MM.1S (cell line): ENCODE measurements at regions not wholly inside any gene's neighbourhood (a gene's known extent, or its start where the extent isn't known, plus 50 kb on each side); places are given as distances from the start of the nearest gene placed in this dataset.

Experiments
- DNase-seq: peaks from one replicate; pipeline ENCODE4 v3.0.0-alpha.2; 2015
- H2AFZ ChIP-seq: fragments of 300-600 bp; sonication (generic); 2 replicates; pipeline ENCODE4 v1.6.0; 2016; ENCODE audit warnings: antibody characterized with exemption, low read length
- H3F3A ChIP-seq: fragments of 300-600 bp; sonication (generic); 2 replicates; pipeline ENCODE4 v1.6.1; 2016; ENCODE audit warnings: mild to moderate bottlenecking, antibody characterized with exemption, low read length, moderate library complexity, mixed read lengths; ENCODE audit not compliant: insufficient read depth
- H3K27ac ChIP-seq: fragments of 300-600 bp; sonication (generic); 2 replicates; pipeline ENCODE4 v1.5.1; 2016; ENCODE audit warnings: mild to moderate bottlenecking, low read length
- H3K27me3 ChIP-seq: fragments of 300-600 bp; sonication (generic); replicated peaks from 2 replicates; pipeline ENCODE4 v1.6.0; 2016; ENCODE audit warnings: low read length; ENCODE audit not compliant: insufficient read depth
- H3K36me3 ChIP-seq: fragments of 300-600 bp; sonication (generic); replicated peaks from 2 replicates; pipeline ENCODE4 v1.6.1; 2016; ENCODE audit warnings: mild to moderate bottlenecking, low read length, mixed read lengths; ENCODE audit not compliant: insufficient read depth
- H3K4me1 ChIP-seq: fragments of 300-600 bp; sonication (generic); 2 replicates; pipeline ENCODE4 v1.6.1; 2016; ENCODE audit warnings: low read length, mixed read lengths
- H3K4me2 ChIP-seq: fragments of 300-600 bp; sonication (generic); 2 replicates; pipeline ENCODE4 v1.6.0; 2016; ENCODE audit warnings: low read depth, low read length
- H3K4me3 ChIP-seq: fragments of 300-600 bp; sonication (generic); 2 replicates; pipeline ENCODE4 v1.5.1; 2016; ENCODE audit warnings: low read length, mixed read lengths
- H3K79me2 ChIP-seq: fragments of 300-600 bp; sonication (generic); 2 replicates; pipeline ENCODE4 v1.6.1; 2016; ENCODE audit warnings: mixed run types, low read length, mixed read lengths
- H3K9ac ChIP-seq: fragments of 300-600 bp; sonication (generic); 2 replicates; pipeline ENCODE4 v1.6.1; 2016; ENCODE audit warnings: low read length, mixed read lengths
- H3K9me2 ChIP-seq: fragments of 300-600 bp; sonication (generic); replicated peaks from 2 replicates; pipeline ENCODE4 v1.6.1; 2016; ENCODE audit warnings: mild to moderate bottlenecking, low read length, mixed read lengths; ENCODE audit not compliant: insufficient read depth
- H3K9me3 ChIP-seq: fragments of 300-600 bp; sonication (generic); replicated peaks from 2 replicates; pipeline ENCODE4 v1.6.1; 2016; ENCODE audit warnings: mild to moderate bottlenecking, low read length, mixed read lengths; ENCODE audit not compliant: insufficient read depth
- H4K20me1 ChIP-seq: fragments of 300-600 bp; sonication (generic); 2 replicates; pipeline ENCODE4 v1.6.1; 2016; ENCODE audit warnings: mild to moderate bottlenecking, low read length, moderate library complexity, mixed read lengths; ENCODE audit not compliant: insufficient read depth
- CTCF ChIP-seq: fragments of 300-600 bp; sonication (generic); IDR thresholded peaks from 2 replicates; pipeline ENCODE4 v1.5.1; 2016; ENCODE audit warnings: antibody characterized with exemption, low read length, mixed read lengths
- EZH2 ChIP-seq: fragments of 300-600 bp; sonication (generic); optimal IDR thresholded peaks from 2 replicates; pipeline ENCODE3; 2017; ENCODE audit warnings: low read depth, mild to moderate bottlenecking, antibody characterized with exemption, low read length, mixed read lengths
- EZH2phosphoT487 ChIP-seq: fragments of 300-600 bp; sonication (generic); IDR thresholded peaks from 2 replicates; pipeline ENCODE4 v1.6.1; 2018; ENCODE audit warnings: antibody characterized with exemption, low read length

- Histone ChIP-seq H3K27ac (no peak overlapping the region), H3K27me3 (no peaks in the 10 kb centered on the region), H3K36me3 (no peaks in the 10 kb centered on the region), H3K4me3 (no peak overlapping the region), H3K9ac (no peak overlapping the region), H3K9me2 (no peaks in the 10 kb centered on the region), H3F3A (no peaks in the 10 kb centered on the region), H3K4me1 (no peaks in the 10 kb centered on the region), H3K9me3 (no peaks in the 10 kb centered on the region), H2AFZ (no peak overlapping the region), H3K4me2 (no peak overlapping the region), H3K79me2 (no peaks in the 10 kb centered on the region), H4K20me1 (no peaks in the 10 kb centered on the region)
- TF ChIP-seq EZH2 (no peak), CTCF (no peak), EZH2phosphoT487 (no peak)
- no peak for DNase-seq
Observed at GRCh38 chr7:46581268-46581667, 660.2 kb upstream of the IGFBP3 start.

GRCh38 chr7:46580766-46581165 lies 659.7 kb upstream of the IGFBP3 start:
- Histone ChIP-seq H3K79me2 (no peaks in the 10 kb centered on the region), H3K36me3 (no peaks in the 10 kb centered on the region), H3K4me3 (no peak overlapping the region), H2AFZ (no peak overlapping the region), H3F3A (no peaks in the 10 kb centered on the region), H3K9me2 (no peaks in the 10 kb centered on the region), H3K27me3 (no peaks in the 10 kb centered on the region), H3K4me2 (no peak overlapping the region), H3K27ac (no peak overlapping the region), H3K4me1 (no peaks in the 10 kb centered on the region), H4K20me1 (no peaks in the 10 kb centered on the region), H3K9me3 (no peaks in the 10 kb centered on the region), H3K9ac (no peak overlapping the region)
- DNase-seq, result no peak
- TF ChIP-seq EZH2 (no peak), CTCF (no peak), EZH2phosphoT487 (no peak)

GRCh38 chr7:46577394-46577793 lies 656.3 kb upstream of the IGFBP3 start:
- no peaks in the 10 kb centered on the region for H3K9me2 ChIP-seq
- no peak overlapping the region for H3K27ac ChIP-seq
- H4K20me1 ChIP-seq, result no peaks in the 10 kb centered on the region
- no peak overlapping the region for H2AFZ ChIP-seq
- no peak overlapping the region for H3K4me3 ChIP-seq
- H3F3A ChIP-seq, result no peaks in the 10 kb centered on the region
- H3K9me3 ChIP-seq, result no peaks in the 10 kb centered on the region
- H3K4me1 ChIP-seq, result no peaks in the 10 kb centered on the region
- H3K79me2 ChIP-seq, result no peaks in the 10 kb centered on the region
- H3K4me2 ChIP-seq, result no peak overlapping the region
- no peak for DNase-seq
- no peak overlapping the region for H3K9ac ChIP-seq
- H3K36me3 ChIP-seq, result no peaks in the 10 kb centered on the region
- TF ChIP-seq CTCF, result no peak
- no peak for TF ChIP-seq EZH2phosphoT487
- TF ChIP-seq EZH2, result no peak
- no peaks in the 10 kb centered on the region for H3K27me3 ChIP-seq
